Activated naive CD4-positive, alpha-beta T cell treated with anti-CD3 and anti-CD28 coated beads, Interleukin-2, amount 10 ng/mL, durations not matched to agents 7 days and 5 days (primary cell): ENCODE measurements at regions not wholly inside any gene's neighbourhood (a gene's known extent, or its start where the extent isn't known, plus 50 kb on each side); places are given as distances from the start of the nearest gene placed in this dataset.
"Not testable (repeated sequence)": the region's sequence is repeated elsewhere in the genome, so short reads cannot be mapped to it uniquely, and the experiment has no call there.

ENCODE experiments used
- CTCF ChIA-PET: fragments of 350-600 bp; sonication (Branson Sonifier 250); formaldehyde crosslinking; loops from one replicate; lab custom pipeline; 2021; ENCODE audit warnings: antibody characterized with exemption; lab: Charles Lee
- DNase-seq: peaks from one replicate; pipeline ENCODE4 v3.0.0-alpha.2; 2020
- H3K27ac Mint-ChIP-seq: one replicate; pipeline ENCODE4 v1.8.0; 2021; ENCODE audit warnings: mild to moderate bottlenecking, moderate library complexity, mixed read lengths
- H3K27me3 Mint-ChIP-seq: one replicate; pipeline ENCODE4 v1.8.0; 2021; ENCODE audit warnings: mild to moderate bottlenecking, mixed read lengths
- H3K36me3 Mint-ChIP-seq: one replicate; pipeline ENCODE4 v1.8.0; 2021; ENCODE audit warnings: mixed read lengths
- H3K4me1 Mint-ChIP-seq: one replicate; pipeline ENCODE4 v1.8.0; 2021; ENCODE audit warnings: mixed read lengths
- H3K4me3 Mint-ChIP-seq: one replicate; pipeline ENCODE4 v1.8.0; 2021; ENCODE audit warnings: mild to moderate bottlenecking, moderate library complexity, mixed read lengths
- H3K9me3 Mint-ChIP-seq: one replicate; pipeline ENCODE4 v1.8.0; 2021; ENCODE audit warnings: mixed read lengths

DNA sequence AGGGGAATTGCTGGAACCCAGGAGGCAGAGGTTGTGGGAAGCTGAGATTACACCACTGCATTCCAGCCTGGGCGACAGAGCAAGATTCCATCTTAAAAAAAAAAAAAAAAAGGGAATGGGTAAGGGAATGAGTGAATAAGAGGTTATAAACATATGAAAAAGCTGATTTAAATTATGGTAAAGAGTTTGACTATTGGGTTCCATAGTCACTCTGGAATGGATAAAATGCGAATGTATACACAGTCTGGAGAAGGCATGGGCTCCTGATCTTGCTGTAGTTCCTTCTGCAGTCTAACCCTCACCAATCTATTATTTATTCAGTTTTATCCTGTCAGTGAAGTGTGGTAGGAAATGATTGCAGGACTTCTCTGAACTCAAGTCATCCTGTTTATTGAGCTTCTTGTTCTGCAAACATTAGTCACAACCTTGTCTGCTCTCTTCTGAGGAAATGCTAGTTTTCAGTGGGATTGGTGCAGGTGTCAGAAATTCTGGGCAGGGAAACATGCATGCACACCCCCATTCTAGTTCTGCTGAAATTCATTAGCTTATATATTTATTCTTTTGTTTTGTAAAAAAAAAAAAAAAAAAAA, 190.9 kb upstream of the CFAP20DC start:
- CTCF ChIA-PET, result no interaction called here
- no peak for DNase-seq
- Mint-ChIP-seq H3K27ac (no peak overlapping the region), H3K4me3 (no peak overlapping the region), H3K4me1 (peaks cover 5% of the 10 kb centered on the region), H3K36me3 (no peaks in the 10 kb centered on the region), H3K9me3 (peaks cover 2% of the 10 kb centered on the region), H3K27me3 (no peaks in the 10 kb centered on the region)

DNA sequence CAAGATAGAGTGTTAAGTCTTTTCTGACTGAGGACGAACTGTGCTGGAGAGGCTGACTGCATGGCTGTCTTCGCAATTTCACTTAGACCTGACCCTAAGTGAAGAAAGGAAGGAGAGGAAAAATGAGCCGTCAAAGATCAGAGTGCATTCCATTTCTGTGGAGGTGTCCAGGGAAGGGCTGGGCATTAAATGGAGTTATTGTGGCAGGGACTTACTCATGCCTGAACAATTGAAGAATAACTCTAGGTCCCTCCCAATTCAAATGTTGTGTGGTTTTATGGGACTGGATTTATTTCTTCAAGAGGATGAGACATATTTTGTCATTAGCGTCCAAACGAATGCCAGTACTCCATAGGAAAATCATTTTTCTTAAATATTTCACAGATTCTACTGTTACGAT, 187.3 kb upstream of the CFAP20DC start:
- no peaks in the 10 kb centered on the region for H3K36me3 Mint-ChIP-seq
- CTCF ChIA-PET, result no interaction called here

DNA sequence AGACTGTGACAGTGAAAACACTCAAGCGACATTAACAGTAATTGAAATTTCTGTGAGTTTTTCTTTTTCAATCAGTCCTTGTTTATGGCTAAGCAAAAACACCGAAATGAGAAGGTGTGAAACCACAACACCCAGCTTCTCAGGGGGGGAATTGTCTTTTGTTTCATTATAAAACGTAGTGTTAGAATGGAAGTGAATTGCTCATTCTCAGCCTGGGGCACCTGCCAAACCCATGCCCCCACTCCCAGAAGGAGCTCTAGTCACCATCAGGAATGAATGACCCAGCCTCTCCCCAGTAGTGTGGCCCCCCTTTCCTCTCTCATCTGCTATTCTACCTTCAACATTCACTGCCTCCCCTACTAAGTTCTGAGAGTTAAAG, 185.8 kb upstream of the CFAP20DC start:
- H3K4me3 Mint-ChIP-seq, result no peak overlapping the region

More for the DNA sequence above, 187.3 kb upstream of the CFAP20DC start:
- Mint-ChIP-seq H3K9me3 (peaks cover 4% of the 10 kb centered on the region), H3K4me3 (no peak overlapping the region), H3K27me3 (no peaks in the 10 kb centered on the region), H3K27ac (no peak overlapping the region), H3K4me1 (peaks cover 19% of the 10 kb centered on the region)
- DNase-seq, result no peak

DNA sequence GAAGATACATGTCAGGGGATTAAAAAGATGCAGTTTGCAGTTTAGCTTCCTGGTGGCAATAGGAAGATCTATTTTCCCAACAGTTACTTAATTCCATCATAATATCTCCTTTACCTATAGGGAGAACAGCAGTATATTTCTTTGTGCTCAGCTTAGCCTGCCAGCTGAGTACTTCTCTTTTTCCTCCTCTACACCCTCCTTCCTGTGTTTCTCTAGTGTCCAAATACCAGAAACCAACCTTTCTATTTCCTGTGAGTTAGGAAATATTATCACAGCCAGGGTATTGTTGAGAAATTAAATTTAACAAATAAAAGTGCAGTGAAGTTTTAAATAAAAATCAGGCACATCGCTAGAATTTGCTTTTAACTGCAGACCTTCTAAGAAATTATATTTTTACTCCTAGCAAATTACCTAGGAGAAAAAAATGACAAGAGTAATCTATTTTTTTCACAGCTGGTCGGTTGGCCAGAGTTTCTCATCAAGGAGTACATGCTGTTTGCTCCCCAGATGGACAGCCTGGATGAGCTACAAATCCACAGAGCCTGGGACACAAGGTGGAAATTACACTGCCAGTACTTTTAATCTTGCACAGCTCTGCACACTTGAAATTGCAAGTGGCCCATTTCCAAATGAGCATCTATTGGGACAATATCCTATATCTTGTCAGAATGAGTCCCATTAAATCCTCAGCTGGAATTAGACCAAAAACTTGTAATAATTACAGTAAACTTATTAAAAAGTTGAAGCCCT, 185.2 kb upstream of the CFAP20DC start:
- H3K36me3 Mint-ChIP-seq, result no peaks in the 10 kb centered on the region
- no peak overlapping the region for H3K4me3 Mint-ChIP-seq
- CTCF ChIA-PET, result interaction anchor here (0.6 to 1.1 kb wide), 3 partner anchors 21 to 425 kb away, joined by 3 to 4 read pairs (median 3); no protein-coding TSS in a partner anchor
- peaks cover 13% of the 10 kb centered on the region for H3K9me3 Mint-ChIP-seq
- H3K4me1 Mint-ChIP-seq, result peaks cover 17% of the 10 kb centered on the region
- no peak for DNase-seq
- H3K27ac Mint-ChIP-seq, result no peak overlapping the region
- H3K27me3 Mint-ChIP-seq, result no peaks in the 10 kb centered on the region

More for the DNA sequence above, 185.8 kb upstream of the CFAP20DC start:
- H3K9me3 Mint-ChIP-seq, result peaks cover 11% of the 10 kb centered on the region
- no peaks in the 10 kb centered on the region for H3K36me3 Mint-ChIP-seq
- H3K27ac Mint-ChIP-seq, result peak overlapping the region; percentile 61
- H3K4me1 Mint-ChIP-seq, result peaks cover 17% of the 10 kb centered on the region
- H3K27me3 Mint-ChIP-seq, result no peaks in the 10 kb centered on the region
- CTCF ChIA-PET, result interaction anchor here (0.6 to 1.1 kb wide), 3 partner anchors 22 to 424 kb away, joined by 3 to 4 read pairs (median 3); no protein-coding TSS in a partner anchor
- DNase-seq, result peak; percentile 32

GRCh38 chr3:59230379-59230778, 180.6 kb upstream of the CFAP20DC start:
- H3K27ac Mint-ChIP-seq, H3K27me3 Mint-ChIP-seq, DNase-seq, H3K36me3 Mint-ChIP-seq, H3K4me3 Mint-ChIP-seq, CTCF ChIA-PET: not testable (repeated sequence)
- Mint-ChIP-seq H3K4me1 (peaks cover 10% of the 10 kb centered on the region), H3K9me3 (peaks cover 19% of the 10 kb centered on the region)

DNA sequence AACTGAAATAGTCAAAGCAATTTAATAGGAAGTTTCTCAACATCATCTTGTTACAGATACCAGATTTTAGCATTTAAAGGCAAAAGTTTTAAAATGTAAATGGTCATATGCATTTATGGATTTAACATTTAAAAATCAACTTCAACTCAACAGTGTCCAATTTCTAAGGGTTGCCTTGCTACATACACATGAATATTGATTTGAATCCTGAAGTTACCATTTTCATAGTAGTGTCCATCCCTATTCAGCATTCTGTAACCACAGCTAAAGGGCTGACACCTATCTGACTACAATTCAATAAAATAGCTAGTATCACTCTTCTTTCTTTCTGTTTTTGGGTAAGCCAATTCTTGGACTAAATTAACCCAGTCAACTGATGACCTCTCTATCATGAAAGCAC, 164.0 kb upstream of the CFAP20DC start:
- Mint-ChIP-seq H3K9me3 (no peaks in the 10 kb centered on the region), H3K4me3 (no peak overlapping the region), H3K27me3 (peaks cover 2% of the 10 kb centered on the region), H3K27ac (no peak overlapping the region), H3K36me3 (no peaks in the 10 kb centered on the region), H3K4me1 (peaks cover 2% of the 10 kb centered on the region)
- no peak for DNase-seq
- CTCF ChIA-PET, result interaction anchor here (1.2 to 1.6 kb wide), 3 partner anchors 21 to 99 kb away, joined by 3 to 7 read pairs (median 6); no protein-coding TSS in a partner anchor

DNA sequence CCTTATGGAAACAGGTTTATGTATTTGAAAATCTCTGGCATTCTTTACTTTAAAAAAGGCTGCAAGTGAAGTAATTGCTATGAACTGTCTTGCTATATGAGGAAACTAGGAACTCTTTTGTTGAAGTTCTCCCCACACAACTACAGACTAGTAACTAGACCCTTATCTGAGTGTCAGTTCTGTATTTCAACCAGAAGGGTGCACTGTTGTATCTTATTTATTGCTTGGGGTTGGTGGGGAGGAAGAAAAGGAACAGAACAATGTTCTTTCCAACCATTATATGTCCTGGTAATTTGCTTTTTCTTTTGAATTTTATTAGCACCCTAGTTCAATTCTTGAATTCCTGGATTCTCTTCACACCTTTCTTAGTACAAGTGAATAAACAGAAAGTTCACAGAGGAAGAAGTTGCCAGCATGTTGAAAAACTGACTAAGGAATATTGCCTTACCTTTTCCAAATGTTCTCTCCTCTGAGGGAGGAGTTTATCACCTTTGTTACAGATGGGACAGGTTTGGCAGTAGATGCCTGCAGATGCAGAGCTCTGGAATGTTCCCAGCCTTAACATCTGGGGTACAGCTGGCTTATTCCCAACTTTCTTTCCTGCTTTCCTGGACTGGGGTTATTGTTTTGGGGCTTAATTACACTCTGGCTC, 162.4 kb upstream of the CFAP20DC start:
- CTCF ChIA-PET, result interaction anchor here (0.8 to 2.0 kb wide), 8 partner anchors 9 to 1443 kb away, joined by 3 to 8 read pairs (median 3); no protein-coding TSS in a partner anchor
- no peak overlapping the region for H3K4me3 Mint-ChIP-seq
- no peaks in the 10 kb centered on the region for H3K36me3 Mint-ChIP-seq
- H3K9me3 Mint-ChIP-seq, result no peaks in the 10 kb centered on the region
- H3K27me3 Mint-ChIP-seq, result peaks cover 16% of the 10 kb centered on the region
- DNase-seq, result no peak
- H3K4me1 Mint-ChIP-seq, result peaks cover 2% of the 10 kb centered on the region
- H3K27ac Mint-ChIP-seq, result no peak overlapping the region

DNA sequence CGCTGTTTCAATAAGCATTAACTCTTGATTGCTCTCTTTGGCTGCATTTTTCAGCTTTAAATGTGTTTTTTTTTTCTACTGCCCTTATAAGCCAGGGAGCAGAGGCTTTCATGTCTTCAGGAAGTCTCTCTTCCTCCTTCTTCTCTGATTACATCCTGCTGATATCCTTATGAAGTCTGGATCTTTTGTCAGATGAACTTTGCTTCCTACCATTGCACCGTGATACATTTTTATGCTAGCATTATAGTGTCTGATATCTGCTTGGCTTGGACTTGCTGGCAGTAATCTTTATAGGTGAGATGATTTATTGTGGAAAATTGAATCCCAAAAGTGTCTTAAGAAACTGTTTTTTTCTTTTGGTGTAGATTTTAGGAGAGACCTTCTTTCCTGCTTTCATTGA, 160.4 kb upstream of the CFAP20DC start:
- CTCF ChIA-PET, result interaction anchor here (0.7 to 1.5 kb wide), 2 partner anchors 216 to 278 kb away, joined by 3 to 4 read pairs; no protein-coding TSS in a partner anchor
- H3K36me3 Mint-ChIP-seq, result no peaks in the 10 kb centered on the region
- H3K27ac Mint-ChIP-seq, result no peak overlapping the region
- no peak for DNase-seq
- H3K27me3 Mint-ChIP-seq, result peaks cover 16% of the 10 kb centered on the region
- H3K9me3 Mint-ChIP-seq, result no peaks in the 10 kb centered on the region
- peaks cover 2% of the 10 kb centered on the region for H3K4me1 Mint-ChIP-seq
- H3K4me3 Mint-ChIP-seq, result no peak overlapping the region

DNA sequence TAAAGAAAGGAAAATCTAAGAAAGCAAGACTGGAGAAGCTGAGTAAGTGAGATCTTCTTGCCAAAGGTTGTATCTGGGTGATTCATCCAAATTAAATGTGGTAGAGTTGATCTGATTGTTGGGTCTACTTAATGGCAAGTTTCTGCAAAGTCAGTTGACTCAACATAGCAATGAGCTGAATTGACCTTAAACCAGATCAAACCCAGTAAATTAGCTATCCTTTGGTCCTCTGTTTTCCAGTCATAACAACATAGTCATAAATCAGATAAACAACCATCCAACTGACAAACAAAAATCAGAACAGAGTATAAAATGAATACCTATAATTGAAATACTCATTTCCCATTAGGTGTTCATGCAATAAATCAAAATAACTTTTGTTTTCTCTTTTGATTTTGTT, 142.6 kb upstream of the CFAP20DC start:
- Mint-ChIP-seq H3K4me3 (no peak overlapping the region), H3K27ac (no peak overlapping the region), H3K36me3 (no peaks in the 10 kb centered on the region), H3K9me3 (no peaks in the 10 kb centered on the region), H3K4me1 (no peaks in the 10 kb centered on the region), H3K27me3 (peaks cover 11% of the 10 kb centered on the region)
- CTCF ChIA-PET, result no interaction called here
- no peak for DNase-seq

DNA sequence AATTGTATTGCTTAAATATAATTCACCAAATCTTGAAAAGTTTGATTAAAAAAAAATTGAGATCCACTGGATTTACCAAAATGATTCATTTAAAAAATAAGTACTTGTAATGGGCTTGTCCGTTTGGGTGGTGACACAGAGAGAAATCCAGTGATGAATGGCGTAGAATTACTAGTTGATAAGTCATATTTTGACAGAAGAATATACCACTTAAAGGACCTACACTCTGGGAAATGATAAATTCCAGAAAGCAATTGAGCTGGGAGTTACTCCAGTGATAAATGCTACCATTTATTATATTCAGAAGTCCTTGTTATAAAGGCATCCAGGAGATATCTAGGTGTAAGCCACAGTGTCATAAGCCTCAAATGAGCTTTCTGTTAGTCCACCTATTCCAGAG, 141.8 kb upstream of the CFAP20DC start:
- peaks cover 11% of the 10 kb centered on the region for H3K27me3 Mint-ChIP-seq
- no peak for DNase-seq
- CTCF ChIA-PET, result no interaction called here
- no peaks in the 10 kb centered on the region for H3K4me1 Mint-ChIP-seq
- no peak overlapping the region for H3K27ac Mint-ChIP-seq
- no peak overlapping the region for H3K4me3 Mint-ChIP-seq
- no peaks in the 10 kb centered on the region for H3K9me3 Mint-ChIP-seq
- H3K36me3 Mint-ChIP-seq, result no peaks in the 10 kb centered on the region

GRCh38 chr3:59189939-59190338, 140.1 kb upstream of the CFAP20DC start:
- H3K4me1 Mint-ChIP-seq, result no peaks in the 10 kb centered on the region
- no peaks in the 10 kb centered on the region for H3K36me3 Mint-ChIP-seq
- no peaks in the 10 kb centered on the region for H3K9me3 Mint-ChIP-seq
- CTCF ChIA-PET, result no interaction called here
- DNase-seq, result no peak
- no peak overlapping the region for H3K27ac Mint-ChIP-seq
- peaks cover 11% of the 10 kb centered on the region for H3K27me3 Mint-ChIP-seq
- no peak overlapping the region for H3K4me3 Mint-ChIP-seq

DNA sequence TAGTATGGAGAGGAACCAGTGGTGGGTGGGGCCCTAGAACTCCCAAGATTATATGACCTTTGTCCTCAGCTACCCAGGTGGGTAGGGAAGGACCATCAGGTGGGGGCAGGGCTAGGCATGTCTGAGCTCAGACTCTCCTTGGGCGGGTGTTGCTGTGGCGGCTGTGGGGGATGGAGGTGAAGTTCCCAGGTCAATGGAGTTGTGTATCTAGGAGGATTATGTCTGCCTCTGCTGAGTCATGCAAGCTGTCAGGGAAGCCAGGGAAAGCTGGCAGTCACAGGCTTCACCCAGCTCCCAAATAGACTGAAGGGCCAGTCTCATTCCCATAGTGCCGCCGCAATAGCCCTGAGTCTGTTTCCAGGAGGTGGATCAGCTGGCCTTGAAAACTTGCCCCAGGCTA, 139.7 kb upstream of the CFAP20DC start:
- Mint-ChIP-seq H3K4me1 (no peaks in the 10 kb centered on the region), H3K27ac (no peak overlapping the region), H3K36me3 (no peaks in the 10 kb centered on the region), H3K4me3 (no peak overlapping the region), H3K27me3 (peaks cover 11% of the 10 kb centered on the region), H3K9me3 (no peaks in the 10 kb centered on the region)
- CTCF ChIA-PET, result no interaction called here
- no peak for DNase-seq

GRCh38 chr3:59186725-59187124, 136.9 kb upstream of the CFAP20DC start:
- no peaks in the 10 kb centered on the region for H3K9me3 Mint-ChIP-seq
- no peak overlapping the region for H3K4me3 Mint-ChIP-seq
- H3K36me3 Mint-ChIP-seq, result no peaks in the 10 kb centered on the region
- CTCF ChIA-PET, result no interaction called here
- H3K27ac Mint-ChIP-seq, result no peak overlapping the region
- peaks cover 11% of the 10 kb centered on the region for H3K27me3 Mint-ChIP-seq
- H3K4me1 Mint-ChIP-seq, result no peaks in the 10 kb centered on the region
- no peak for DNase-seq

DNA sequence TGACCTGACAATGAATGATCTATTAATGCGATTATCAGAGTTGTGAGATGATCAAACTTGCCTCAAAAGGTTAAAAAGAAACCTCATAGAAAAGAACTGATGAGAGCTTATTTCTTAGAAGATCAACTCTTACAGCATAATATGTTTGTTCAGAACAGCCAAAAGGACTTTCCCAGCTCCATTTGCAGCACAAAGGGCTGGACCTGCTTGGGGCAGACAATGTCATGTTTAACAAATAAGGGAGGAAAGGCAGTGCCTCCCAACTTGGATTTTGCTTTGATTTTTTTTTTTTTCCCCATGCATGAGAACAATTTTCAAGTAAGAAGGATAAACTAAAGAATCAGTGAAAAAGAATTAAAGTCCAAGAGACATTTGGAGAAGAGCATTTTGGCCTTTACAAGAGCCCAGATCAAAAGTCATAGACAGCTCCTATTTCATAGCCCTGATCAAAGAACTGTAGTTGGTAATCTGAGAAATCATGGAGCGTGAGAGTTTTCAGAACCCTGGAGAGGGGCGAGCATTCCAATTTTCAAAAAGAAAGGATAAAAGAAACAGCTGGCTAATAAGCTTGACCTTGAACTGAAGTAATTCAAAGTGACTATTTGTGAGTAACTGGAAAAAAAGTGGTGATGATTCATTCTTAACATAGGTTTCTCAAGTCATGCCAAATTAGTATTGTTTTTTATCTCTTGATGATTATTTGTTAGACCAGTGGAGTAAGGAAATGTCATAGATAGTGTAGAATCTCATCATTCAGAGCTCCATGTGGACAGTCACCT, 136.0 kb upstream of the CFAP20DC start:
- CTCF ChIA-PET, result no interaction called here
- H3K27me3 Mint-ChIP-seq, result peaks cover 11% of the 10 kb centered on the region
- H3K27ac Mint-ChIP-seq, result no peak overlapping the region
- H3K4me1 Mint-ChIP-seq, result no peaks in the 10 kb centered on the region
- H3K9me3 Mint-ChIP-seq, result no peaks in the 10 kb centered on the region
- DNase-seq, result no peak
- H3K36me3 Mint-ChIP-seq, result no peaks in the 10 kb centered on the region
- no peak overlapping the region for H3K4me3 Mint-ChIP-seq
